Gastrocnemius medialis (tissue), 4 donors: ENCODE measurements at regions not wholly inside any gene's neighbourhood (a gene's known extent, or its start where the extent isn't known, plus 50 kb on each side); places are given as distances from the start of the nearest gene placed in this dataset.

Experiments used
- ATAC-seq, 2 donors: fragments of 150-250 bp; one replicate each; pipeline ENCODE4 v1.9.1; 2016
- DNase-seq, 2 donors: peaks; one replicate each; pipeline ENCODE4 v3.0.0-alpha.2; 2019
- H3K27ac ChIP-seq, 4 donors: fragments of 200-600 bp; sonication (generic); 1 replicate in 1 of 4; 2 replicates in 3 of 4; pipeline ENCODE4 v1.5.1; 2016 to 2018; ENCODE audit warnings: mild to moderate bottlenecking in 2 of 4, moderate library complexity in 1 of 4
- H3K27me3 ChIP-seq, 3 donors: fragments of 200-600 bp; sonication (generic) in 2 of 3; 1 replicate in 1 of 3; 2 replicates in 2 of 3; pipeline versions ENCODE4 v1.5.1 to v1.6.0; 2016 to 2019; ENCODE audit warnings: mild to moderate bottlenecking in 1 of 3, moderate library complexity in 1 of 3
- H3K36me3 ChIP-seq, 2 donors: fragments of 200-600 bp; sonication (generic) in 1 of 2; one replicate each; pipeline ENCODE4 v1.5.1; 2017 to 2018
- H3K4me1 ChIP-seq, 2 donors: fragments of 200-600 bp; sonication (generic) in 1 of 2; one replicate each; pipeline ENCODE4 v1.5.1; 2016 to 2017; ENCODE audit warnings: mild to moderate bottlenecking in 2 of 2
- H3K4me3 ChIP-seq, 4 donors: fragments of 200-600 bp; sonication (generic) in 3 of 4; 1 replicate in 1 of 4; 2 replicates in 3 of 4; pipeline ENCODE4 v1.5.1; 2016 to 2019; ENCODE audit warnings: mild to moderate bottlenecking in 2 of 4
- H3K9me3 ChIP-seq, 3 donors: fragments of 200-600 bp; sonication (generic) in 2 of 3; 1 replicate in 1 of 3; 2 replicates in 2 of 3; pipeline ENCODE4 v1.5.1; 2016 to 2019
- CTCF ChIP-seq, 5 experiments: fragments of 450-650 bp in 3 of 5; fragments of 200-600 bp in 2 of 5; sonication (generic) in 2 of 5; IDR thresholded peaks in 4 of 5; conservative IDR thresholded peaks in 1 of 5; 1 replicate in 4 of 5; 2 replicates in 1 of 5; pipeline ENCODE4 v1.5.1; 2016 to 2019; ENCODE audit warnings: antibody characterized with exemption in 5 of 5, mild to moderate bottlenecking in 3 of 5, moderate library complexity in 3 of 5
- POLR2A ChIP-seq, 2 donors: fragments of 450-650 bp; IDR thresholded peaks; one replicate each; pipeline ENCODE4 v1.6.1; 2017; ENCODE audit warnings: antibody characterized with exemption in 2 of 2, mild to moderate bottlenecking in 2 of 2, moderate library complexity in 2 of 2
- in situ Hi-C, 4 donors: fragments of 200-750 bp; cut with MboI; loops; one replicate each; pipeline versions ENCODE4 v1.15.0 to v1.8.0; 2017; ENCODE audit warnings: low sequenced_read_pairs in 4 of 4
- intact Hi-C: fragments of 100-400 bp; cut with DNase I; formaldehyde crosslinking; loops from one replicate; pipeline ENCODE4 v1.15.1; 2023; ENCODE audit warnings: low total_unique reads

- DNase-seq (no peak), ATAC-seq (no peak)
- intact Hi-C loops (no loop called here), in situ Hi-C loops (no loop called here)
- no peaks in the 10 kb centered on the region for H3K9me3 ChIP-seq
- H3K27me3 ChIP-seq: no peaks in the 10 kb centered on the region
- TF ChIP-seq POLR2A (IDR thresholded peaks at IDR 0.05): no peak
- no peak for TF ChIP-seq CTCF (IDR thresholded peaks at IDR 0.05 in 4 of 5, conservative IDR thresholded peaks at IDR 0.05 in 1 of 5)
- H3K27ac ChIP-seq: no peak overlapping the region
- no peak overlapping the region for H3K4me3 ChIP-seq
- no peaks in the 10 kb centered on the region for H3K36me3 ChIP-seq
- H3K4me1 ChIP-seq: no peaks in the 10 kb centered on the region
These were observed 134.4 kb downstream of the ADRA2A start for GRCh38 chr10:111211241-111211640.

GRCh38 chr10:111211706-111212105 is 134.9 kb downstream of the ADRA2A start:
- Histone ChIP-seq H3K36me3 (no peaks in the 10 kb centered on the region), H3K4me1 (no peaks in the 10 kb centered on the region), H3K27me3 (no peaks in the 10 kb centered on the region), H3K4me3 (no peak overlapping the region), H3K27ac (no peak overlapping the region), H3K9me3 (no peaks in the 10 kb centered on the region)
- TF ChIP-seq POLR2A (IDR thresholded peaks at IDR 0.05) (no peak), CTCF (IDR thresholded peaks at IDR 0.05 in 4 of 5, conservative IDR thresholded peaks at IDR 0.05 in 1 of 5) (no peak)
- intact Hi-C loops: no loop called here
- in situ Hi-C loops: no loop called here
- no peak for ATAC-seq
- DNase-seq: no peak

- in situ Hi-C loops (no loop called here), intact Hi-C loops (no loop called here)
- Histone ChIP-seq H3K4me1 (peaks cover 0 to 4% of the 10 kb centered on the region in 2 donors), H3K9me3 (no peaks in the 10 kb centered on the region), H3K27me3 (peaks cover 0 to 4% (median 0%) of the 10 kb centered on the region in 3 donors), H3K36me3 (no peaks in the 10 kb centered on the region), H3K27ac (no peak overlapping the region), H3K4me3 (no peak overlapping the region)
- TF ChIP-seq CTCF (IDR thresholded peaks at IDR 0.05 in 4 of 5, conservative IDR thresholded peaks at IDR 0.05 in 1 of 5): no peak
- TF ChIP-seq POLR2A (IDR thresholded peaks at IDR 0.05): no peak
- ATAC-seq: peak in 1 of 2 donors; percentile 42
- peak in 1 of 2 donors; percentile 31 for DNase-seq
These were observed 145.1 kb downstream of the ADRA2A start for GRCh38 chr10:111221682-111222480.

- peaks cover 0 to 4% of the 10 kb centered on the region in 2 donors for H3K4me1 ChIP-seq
- H3K27ac ChIP-seq: no peak overlapping the region
- H3K4me3 ChIP-seq: no peak overlapping the region
- H3K36me3 ChIP-seq: no peaks in the 10 kb centered on the region
- peaks cover 0 to 4% (median 0%) of the 10 kb centered on the region in 3 donors for H3K27me3 ChIP-seq
- in situ Hi-C loops (no loop called here), intact Hi-C loops (no loop called here)
- ATAC-seq (no peak), DNase-seq (no peak)
- no peaks in the 10 kb centered on the region for H3K9me3 ChIP-seq
- TF ChIP-seq CTCF (IDR thresholded peaks at IDR 0.05 in 4 of 5, conservative IDR thresholded peaks at IDR 0.05 in 1 of 5): no peak
- no peak for TF ChIP-seq POLR2A (IDR thresholded peaks at IDR 0.05)
These were observed 146.1 kb downstream of the ADRA2A start for GRCh38 chr10:111222961-111223360.
